SH-SY5Y (cell line): ENCODE measurements at regions not wholly inside any gene's neighbourhood (a gene's known extent, or its start where the extent isn't known, plus 50 kb on each side); places are given as distances from the start of the nearest gene placed in this dataset.

ENCODE experiments used
- GATA2 ChIP-seq: IDR thresholded peaks from 2 replicates; pipeline ENCODE4 v1.6.1; 2011; ENCODE audit warnings: mild to moderate bottlenecking, low read depth, low read length
- GATA3 ChIP-seq: IDR thresholded peaks from 2 replicates; pipeline ENCODE4 v1.6.1; 2011; ENCODE audit warnings: low read depth, mild to moderate bottlenecking, low read length, moderate library complexity

GRCh38 chr2:149765636-149766035, 178.1 kb upstream of the MMADHC start:
- no peak for TF ChIP-seq GATA2

DNA sequence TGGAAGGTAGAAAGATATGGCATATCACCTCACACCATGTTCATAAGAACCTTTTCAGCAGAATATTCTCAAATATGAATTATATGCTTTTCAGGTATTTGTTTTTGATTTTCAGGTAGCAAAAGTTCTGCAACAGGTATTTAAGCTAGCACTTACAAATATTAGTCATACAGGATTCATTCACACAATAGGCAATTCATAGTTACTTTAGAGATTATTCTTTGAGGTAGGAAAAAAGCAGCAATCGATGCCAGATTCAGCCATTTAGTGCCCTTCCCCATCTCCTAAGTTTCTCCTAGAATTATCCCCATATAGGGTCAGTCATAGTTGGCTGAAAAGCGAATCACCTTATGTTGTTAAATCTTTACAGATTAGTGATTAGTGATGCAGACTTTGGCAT, 177.4 kb upstream of the MMADHC start:
- TF ChIP-seq GATA3 = no peak
- no peak for TF ChIP-seq GATA2

DNA sequence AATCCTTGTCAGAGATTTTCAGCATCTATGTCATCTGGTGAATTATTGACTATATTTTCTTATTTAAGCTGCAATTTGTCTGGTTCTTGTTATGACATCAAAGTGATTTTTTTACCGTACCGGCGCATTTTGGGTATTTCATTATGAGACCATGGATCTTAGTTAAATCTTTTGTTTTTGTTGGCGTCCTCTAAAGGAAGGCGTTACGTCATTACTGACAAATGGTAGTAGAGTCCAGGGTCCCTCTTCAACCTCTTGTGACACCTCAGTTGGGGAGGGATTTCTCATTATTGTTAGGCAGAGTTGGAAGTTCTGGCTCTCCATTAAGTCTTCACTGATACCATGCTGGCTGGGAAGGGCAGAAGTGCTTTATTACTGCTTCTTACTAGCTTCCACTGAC, 175.8 kb upstream of the MMADHC start:
- TF ChIP-seq GATA2 (no peak), GATA3 (no peak)

GRCh38 chr2:149761611-149762010, 174.0 kb upstream of the MMADHC start:
- TF ChIP-seq GATA2 (no peak), GATA3 (no peak)

DNA sequence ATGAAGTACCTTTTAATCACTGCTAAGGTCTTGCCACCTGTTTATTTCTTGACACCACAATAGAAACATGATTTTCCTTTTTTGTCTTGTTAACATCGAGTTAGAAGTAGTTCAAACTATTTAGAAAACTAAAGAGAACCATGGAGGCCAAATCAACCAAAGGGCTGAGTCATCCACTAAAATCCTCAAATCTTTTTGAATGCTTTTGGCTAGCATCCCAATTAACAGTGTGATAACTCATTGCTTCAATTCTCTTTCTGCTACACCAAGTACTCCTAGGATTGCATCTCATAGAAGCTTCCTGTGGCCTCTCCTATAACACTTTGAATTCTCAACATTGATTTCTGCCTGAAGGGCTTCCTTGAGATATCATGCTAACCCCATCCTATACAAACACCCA, 159.9 kb upstream of the MMADHC start:
- no peak for TF ChIP-seq GATA2
- TF ChIP-seq GATA3 = no peak

GRCh38 chr2:149745396-149746230, 158.0 kb upstream of the MMADHC start:
- TF ChIP-seq GATA3 = no peak
- no peak for TF ChIP-seq GATA2

GRCh38 chr2:149744865-149745264, 157.3 kb upstream of the MMADHC start:
- TF ChIP-seq GATA2 (no peak), GATA3 (no peak)

DNA sequence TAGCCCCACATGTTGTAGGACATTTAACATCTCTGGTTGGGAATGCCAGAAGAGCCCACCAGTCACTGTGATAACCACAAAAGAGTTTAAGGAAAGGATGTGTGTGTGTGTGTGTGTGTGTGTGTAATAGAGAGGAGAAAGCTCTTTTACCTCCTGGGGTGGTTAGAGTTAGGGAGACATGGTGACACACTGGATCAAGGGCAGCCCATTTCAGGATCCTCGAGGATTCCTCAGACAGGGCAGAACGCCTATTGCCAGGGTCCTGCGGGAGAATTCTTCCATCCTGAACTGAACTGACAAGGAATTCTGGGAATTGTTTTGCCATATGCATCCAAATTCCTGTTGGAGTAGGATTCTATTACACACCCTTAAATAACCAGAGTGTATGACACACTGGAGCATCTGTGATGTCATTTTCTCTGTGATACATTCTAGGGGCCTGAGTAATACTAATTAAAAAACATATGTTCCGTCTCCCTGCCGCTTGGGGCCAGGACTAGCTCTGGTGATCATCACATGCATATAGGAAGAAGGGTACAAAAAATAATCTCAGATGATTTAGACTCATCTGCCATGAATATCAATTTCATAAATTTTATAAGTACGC, 156.4 kb upstream of the MMADHC start:
- TF ChIP-seq GATA2 (no peak), GATA3 (no peak)

GRCh38 chr2:149741646-149742045, 154.1 kb upstream of the MMADHC start:
- no peak for TF ChIP-seq GATA3
- no peak for TF ChIP-seq GATA2

DNA sequence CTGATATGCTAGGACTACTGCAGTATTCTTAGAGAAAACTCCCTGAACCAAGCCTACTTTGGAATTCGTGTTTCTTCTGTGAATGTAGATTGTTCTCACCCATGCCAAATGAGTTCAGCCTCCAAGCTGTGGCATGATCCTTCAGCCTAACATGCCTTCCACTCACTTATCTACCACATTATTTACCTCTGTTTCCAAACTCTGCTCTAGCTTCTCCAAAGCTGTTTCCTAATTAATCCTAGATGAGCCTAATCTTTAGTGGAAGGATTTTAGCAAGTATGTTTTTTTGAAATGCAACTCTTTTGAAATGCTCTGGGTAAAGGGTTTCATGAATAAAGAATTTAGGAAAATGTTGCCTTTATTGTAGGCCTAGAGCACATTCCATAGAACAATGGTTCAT, 152.9 kb upstream of the MMADHC start:
- TF ChIP-seq GATA3 (no peak), GATA2 (no peak)

GRCh38 chr2:149739883-149740265, 152.3 kb upstream of the MMADHC start:
- TF ChIP-seq GATA3 (no peak), GATA2 (no peak)

DNA sequence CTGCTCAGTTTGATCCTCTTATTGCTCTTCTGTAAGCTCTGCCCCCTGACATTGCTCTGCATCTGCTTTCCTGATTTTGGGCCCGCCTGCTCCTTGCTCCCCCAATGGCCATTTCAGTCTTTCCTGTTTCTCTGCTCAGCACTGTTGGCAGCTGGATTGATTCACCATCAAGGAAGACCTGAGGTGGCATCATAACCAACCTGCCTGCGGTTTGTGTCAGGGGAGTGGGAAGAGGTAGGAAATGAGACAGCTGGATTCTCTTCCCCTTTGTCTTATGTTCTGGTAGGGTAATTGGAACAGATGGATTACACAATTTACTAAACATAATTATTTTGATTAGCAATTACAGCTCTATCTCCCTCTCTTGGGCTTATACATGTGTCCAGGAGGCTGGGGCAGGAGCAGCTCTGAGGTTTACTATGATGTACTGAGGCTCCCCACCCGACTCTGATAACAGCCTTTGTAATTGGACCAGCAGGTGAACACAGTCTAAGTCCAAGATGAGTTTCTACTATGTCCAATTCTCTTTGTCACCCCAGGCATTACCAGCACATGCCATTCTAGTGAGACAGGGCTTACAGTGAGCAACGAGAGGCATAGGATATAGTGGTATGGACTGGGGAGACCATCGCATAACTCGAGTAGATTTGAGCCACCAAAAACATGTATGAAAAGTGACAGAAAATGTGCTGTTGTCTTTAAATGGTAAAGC, 151.8 kb upstream of the MMADHC start:
- no peak for TF ChIP-seq GATA2
- TF ChIP-seq GATA3 = no peak

GRCh38 chr2:149738767-149739166, 151.2 kb upstream of the MMADHC start:
- no peak for TF ChIP-seq GATA2
- TF ChIP-seq GATA3 = no peak

DNA sequence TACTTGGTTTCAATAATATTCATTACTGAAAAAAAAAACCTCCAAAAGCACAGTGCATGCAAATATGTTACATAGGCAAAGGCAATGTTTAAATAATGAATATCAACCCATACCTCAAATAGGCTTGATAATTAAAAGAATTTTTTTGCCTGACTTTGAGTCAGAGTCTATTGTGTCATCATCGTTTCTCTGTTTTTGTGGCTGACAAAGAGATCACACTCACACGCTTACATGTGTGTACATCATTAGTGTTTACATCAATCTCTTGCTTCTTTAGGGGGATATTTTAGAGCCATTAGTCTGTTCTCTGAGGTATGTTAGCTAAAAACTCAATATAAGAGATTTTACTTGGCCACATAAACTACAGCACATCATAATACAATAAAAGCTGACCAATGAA, 150.3 kb upstream of the MMADHC start:
- TF ChIP-seq GATA3 = no peak
- no peak for TF ChIP-seq GATA2
